A549 (cell line): ENCODE measurements at regions not wholly inside any gene's neighbourhood (a gene's known extent, or its start where the extent isn't known, plus 50 kb on each side); places are given as distances from the start of the nearest gene placed in this dataset.

Experiments
- ATAC-seq, 2 experiments: fragments of 200-7000 bp in 1 of 2; fragments of >200 bp in 1 of 2; cut with Nextera tagmentation in 1 of 2; cut with Tn5 transposase in 1 of 2; 3 replicates each; pipeline versions ENCODE4 v1.8.0 to v1.9.1; 2018 to 2020; ENCODE audit warnings: mild to moderate bottlenecking in 1 of 2, moderate library complexity in 1 of 2
- CTCF ChIA-PET: fragments of 300-600 bp; sonication (Branson Sonifier 250); formaldehyde crosslinking; extraction: SDS; loops from one replicate; lab custom pipeline; 2021; ENCODE audit warnings: antibody characterized with exemption, inconsistent platforms; lab: Yijun Ruan, JAX
- POLR2A ChIA-PET: fragments of 350-600 bp; formaldehyde crosslinking; extraction: SDS; loops from one replicate; lab custom pipeline; 2021; ENCODE audit warnings: antibody characterized with exemption, inconsistent platforms; lab: Yijun Ruan, JAX
- DNase-seq, 2 experiments: peaks; one replicate each; pipeline versions ENCODE4 v3.0.0 to v3.0.0-alpha.2; 2011 to 2016; ENCODE audit warnings: low read depth in 1 of 2, low spot score in 1 of 2
- FAIRE-seq: peaks from 2 replicates; lab custom pipeline; 2011; peaks lifted over from hg19 to GRCh38; lab: Jason Lieb, UNC
- H3K27ac ChIP-seq, 2 experiments: fragments of >200 bp; sonication (Bioruptor Twin); formaldehyde crosslinking; 3 replicates each; pipeline ENCODE4 v1.5.1; 2016 to 2017
- H3K4me1 ChIP-seq: fragments of >200 bp; sonication (Bioruptor Twin); formaldehyde crosslinking; 3 replicates; pipeline ENCODE4 v1.6.1; 2016
- H3K4me2 ChIP-seq: fragments of >200 bp; sonication (Bioruptor Twin); formaldehyde crosslinking; 3 replicates; pipeline ENCODE4 v1.6.1; 2016
- H3K4me3 ChIP-seq: fragments of >200 bp; sonication (Bioruptor Twin); formaldehyde crosslinking; 3 replicates; pipeline ENCODE4 v1.5.1; 2016
- H3K9me3 ChIP-seq: fragments of >200 bp; sonication (Bioruptor Twin); formaldehyde crosslinking; 3 replicates; pipeline ENCODE4 v1.6.1; 2016
- BHLHE40 ChIP-seq: IDR thresholded peaks from 2 replicates; pipeline ENCODE4 v1.6.1; 2012; ENCODE audit warnings: low read depth, low read length, inconsistent platforms
- CEBPB ChIP-seq, 2 experiments: fragments of >200 bp in 1 of 2; sonication (Bioruptor Twin) in 1 of 2; formaldehyde crosslinking in 1 of 2; IDR thresholded peaks; 2 replicates each; pipeline ENCODE4 v1.6.1; 2012 to 2016
- CTCF ChIP-seq: fragments of >200 bp; sonication (Bioruptor Twin); formaldehyde crosslinking; IDR thresholded peaks from 3 replicates; pipeline ENCODE4 v1.5.1; 2016
- EP300 ChIP-seq, 2 experiments: fragments of >200 bp; sonication (Bioruptor Twin); formaldehyde crosslinking; IDR thresholded peaks; 2 replicates in 1 of 2; 3 replicates in 1 of 2; pipeline ENCODE4 v1.6.1; 2016 to 2017
- FOSL2 ChIP-seq, 2 experiments: fragments of 450-650 bp in 1 of 2; fragments of >200 bp in 1 of 2; sonication (Bioruptor Twin) in 1 of 2; formaldehyde crosslinking; IDR thresholded peaks; 2 replicates each; pipeline versions ENCODE4 v1.5.0 to v1.6.1; 2016 to 2020; ENCODE audit warnings: mild to moderate bottlenecking in 1 of 2, moderate library complexity in 1 of 2
- FOXS1 ChIP-seq: fragments of 250-450 bp; sonication (Bioruptor Pico); IDR thresholded peaks from 2 replicates; pipeline ENCODE4 v1.5.0; 2020; ENCODE audit warnings: mild to moderate bottlenecking, moderate library complexity
- GATA3 ChIP-seq: IDR thresholded peaks from 2 replicates; pipeline ENCODE4 v1.6.1; 2012; ENCODE audit warnings: borderline replicate concordance
- HDAC2 ChIP-seq: fragments of 200-600 bp; sonication (generic); IDR thresholded peaks from 2 replicates; pipeline ENCODE4 v1.6.1; 2016
- HES2 ChIP-seq: fragments of >200 bp; sonication (Bioruptor Twin); formaldehyde crosslinking; IDR thresholded peaks from 2 replicates; pipeline ENCODE4 v1.6.1; 2016
- HEYL ChIP-seq: fragments of 250-450 bp; sonication (Bioruptor Pico); IDR thresholded peaks from 2 replicates; pipeline ENCODE4 v1.8.0; 2021; ENCODE audit warnings: mild to moderate bottlenecking, moderate library complexity
- HOXA7 ChIP-seq: fragments of 250-450 bp; sonication (Bioruptor Pico); IDR thresholded peaks from 2 replicates; pipeline ENCODE4 v1.5.0; 2020; ENCODE audit warnings: mild to moderate bottlenecking, moderate library complexity
- HOXB5 ChIP-seq: fragments of 250-450 bp; sonication (Bioruptor Pico); IDR thresholded peaks from 2 replicates; pipeline ENCODE4 v1.5.0; 2020; ENCODE audit warnings: mild to moderate bottlenecking, moderate library complexity
- JUN ChIP-seq, 2 experiments: fragments of >200 bp; sonication (Bioruptor Twin); formaldehyde crosslinking; IDR thresholded peaks; 2 replicates in 1 of 2; 3 replicates in 1 of 2; pipeline ENCODE4 v1.6.1; 2016 to 2017
- JUNB ChIP-seq: fragments of >200 bp; sonication (Bioruptor Twin); formaldehyde crosslinking; IDR thresholded peaks from 2 replicates; pipeline ENCODE4 v1.6.1; 2016
- KDM1A ChIP-seq: fragments of 200-600 bp; sonication (generic); IDR thresholded peaks from 2 replicates; pipeline ENCODE4 v1.6.1; 2016; ENCODE audit warnings: low read depth, mild to moderate bottlenecking
- KDM5A ChIP-seq: fragments of 200-600 bp; sonication (generic); IDR thresholded peaks from 2 replicates; pipeline ENCODE4 v1.6.1; 2016; ENCODE audit warnings: antibody characterized with exemption, mild to moderate bottlenecking
- MAX ChIP-seq: IDR thresholded peaks from 2 replicates; pipeline ENCODE4 v1.6.1; 2012
- NPAS2 ChIP-seq: fragments of 250-450 bp; sonication (Bioruptor Pico); IDR thresholded peaks from 2 replicates; pipeline ENCODE4 v1.8.0; 2022; ENCODE audit warnings: mild to moderate bottlenecking, moderate library complexity, borderline replicate concordance
- PHF8 ChIP-seq: fragments of 200-600 bp; sonication (generic); IDR thresholded peaks from 2 replicates; pipeline ENCODE4 v1.6.1; 2016; ENCODE audit warnings: low read depth, mild to moderate bottlenecking, antibody characterized with exemption, moderate library complexity, borderline replicate concordance
- POLR2AphosphoS2 ChIP-seq: conservative IDR thresholded peaks from 2 replicates; pipeline ENCODE4 v1.6.1; 2012; ENCODE audit warnings: low read length, improper control_type of control experiment, inconsistent platforms
- RAD21 ChIP-seq, 2 experiments: fragments of >200 bp in 1 of 2; sonication (Bioruptor Twin) in 1 of 2; formaldehyde crosslinking in 1 of 2; IDR thresholded peaks in 1 of 2; conservative IDR thresholded peaks in 1 of 2; 2 replicates in 1 of 2; 3 replicates in 1 of 2; pipeline ENCODE4 v1.6.1; 2012 to 2018; ENCODE audit warnings: inconsistent platforms in 1 of 2
- RCOR1 ChIP-seq: fragments of 150-350 bp; IDR thresholded peaks from 2 replicates; pipeline ENCODE4 v1.6.1; 2014; ENCODE audit warnings: antibody characterized with exemption, low read length, low read depth
- RNF2 ChIP-seq: fragments of 200-600 bp; sonication (generic); IDR thresholded peaks from 2 replicates; pipeline ENCODE4 v1.6.1; 2016; ENCODE audit warnings: low read depth, mild to moderate bottlenecking, antibody characterized with exemption, moderate library complexity, borderline replicate concordance
- SMC3 ChIP-seq: fragments of >200 bp; sonication (Bioruptor Twin); formaldehyde crosslinking; IDR thresholded peaks from 3 replicates; pipeline ENCODE4 v1.6.1; 2018; ENCODE audit warnings: inconsistent platforms
- SREBF2 ChIP-seq: fragments of 450-650 bp; IDR thresholded peaks from 2 replicates; pipeline ENCODE4 v1.6.1; 2014; ENCODE audit warnings: mild to moderate bottlenecking, moderate library complexity
- TFCP2L1 ChIP-seq: fragments of 250-450 bp; sonication (Bioruptor Pico); IDR thresholded peaks from 2 replicates; pipeline ENCODE4 v1.5.0; 2021; ENCODE audit warnings: mild to moderate bottlenecking
- TP53 ChIP-seq: fragments of 250-450 bp; sonication (Bioruptor Pico); IDR thresholded peaks from 2 replicates; pipeline ENCODE4 v1.5.0; 2021; ENCODE audit warnings: mild to moderate bottlenecking, moderate library complexity
- USF2 ChIP-seq: fragments of 450-650 bp; IDR thresholded peaks from 2 replicates; pipeline ENCODE4 v1.6.1; 2014; ENCODE audit warnings: antibody characterized with exemption
- ZC3H11A ChIP-seq: fragments of 450-650 bp; IDR thresholded peaks from 2 replicates; pipeline ENCODE4 v1.6.1; 2014; ENCODE audit warnings: antibody characterized with exemption, mild to moderate bottlenecking
- ZNF302 ChIP-seq: fragments of 250-450 bp; sonication (Bioruptor Pico); IDR thresholded peaks from 2 replicates; pipeline ENCODE4 v1.9.0; 2021; ENCODE audit warnings: inconsistent platforms, mild to moderate bottlenecking, moderate library complexity
- ZSCAN20 ChIP-seq: fragments of 250-450 bp; sonication (Bioruptor Pico); IDR thresholded peaks from 2 replicates; pipeline ENCODE4 v1.8.0; 2022; ENCODE audit warnings: mild to moderate bottlenecking, moderate library complexity
- WGBS: methylation state at CpG from one replicate; pipeline ENCODE4 v1.1.6; 2017; ENCODE audit errors: missing lambda C conversion rate; 5-methylcytosine and 5-hydroxymethylcytosine counted together
- TF ChIP-seq, protein P1 (sequence below): fragments of >200 bp; sonication (Bioruptor Twin); formaldehyde crosslinking; IDR thresholded peaks from 3 replicates; pipeline ENCODE4 v1.6.1; 2016

GRCh38 chr15:97600190-97600589 lies 360.3 kb upstream of the ARRDC4 start:
- Histone ChIP-seq H3K9me3 (peaks cover 4% of the 10 kb centered on the region; the same call in 1 of the 3 replicates), H3K4me3 (no peak overlapping the region), H3K4me1 (no peaks in the 10 kb centered on the region), H3K4me2 (no peak overlapping the region), H3K27ac (no peak overlapping the region)
- DNase-seq (no peak), FAIRE-seq (no peak), ATAC-seq (no peak)
- POLR2A ChIA-PET, result no interaction called here
- TF ChIP-seq RNF2 (no peak), FOXS1 (CRISPR knock-in tag) (no peak), JUN (IDR thresholded peaks at IDR 0.05) (no peak), NPAS2 (CRISPR knock-in tag) (no peak), JUNB (no peak), HDAC2 (no peak), POLR2AphosphoS2 (no peak), KDM5A (no peak), HOXA7 (CRISPR knock-in tag) (no peak), RCOR1 (no peak), CTCF (no peak), HES2 (no peak), TP53 (CRISPR knock-in tag) (no peak), HEYL (CRISPR knock-in tag) (no peak), BHLHE40 (no peak), HOXB5 (CRISPR knock-in tag) (no peak), SREBF2 (no peak), RAD21 (conservative IDR thresholded peaks at IDR 0.05 in 1 of 2, IDR thresholded peaks at IDR 0.05 in 1 of 2) (no peak), CEBPB (IDR thresholded peaks at IDR 0.05) (no peak)
- TF ChIP-seq, protein P1, sequence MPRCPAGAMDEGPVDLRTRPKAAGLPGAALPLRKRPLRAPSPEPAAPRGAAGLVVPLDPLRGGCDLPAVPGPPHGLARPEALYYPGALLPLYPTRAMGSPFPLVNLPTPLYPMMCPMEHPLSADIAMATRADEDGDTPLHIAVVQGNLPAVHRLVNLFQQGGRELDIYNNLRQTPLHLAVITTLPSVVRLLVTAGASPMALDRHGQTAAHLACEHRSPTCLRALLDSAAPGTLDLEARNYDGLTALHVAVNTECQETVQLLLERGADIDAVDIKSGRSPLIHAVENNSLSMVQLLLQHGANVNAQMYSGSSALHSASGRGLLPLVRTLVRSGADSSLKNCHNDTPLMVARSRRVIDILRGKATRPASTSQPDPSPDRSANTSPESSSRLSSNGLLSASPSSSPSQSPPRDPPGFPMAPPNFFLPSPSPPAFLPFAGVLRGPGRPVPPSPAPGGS, result no peak
- 4% methylated on average over 5 of the region's 5 CpGs for WGBS
- CTCF ChIA-PET, result no interaction called here

DNA sequence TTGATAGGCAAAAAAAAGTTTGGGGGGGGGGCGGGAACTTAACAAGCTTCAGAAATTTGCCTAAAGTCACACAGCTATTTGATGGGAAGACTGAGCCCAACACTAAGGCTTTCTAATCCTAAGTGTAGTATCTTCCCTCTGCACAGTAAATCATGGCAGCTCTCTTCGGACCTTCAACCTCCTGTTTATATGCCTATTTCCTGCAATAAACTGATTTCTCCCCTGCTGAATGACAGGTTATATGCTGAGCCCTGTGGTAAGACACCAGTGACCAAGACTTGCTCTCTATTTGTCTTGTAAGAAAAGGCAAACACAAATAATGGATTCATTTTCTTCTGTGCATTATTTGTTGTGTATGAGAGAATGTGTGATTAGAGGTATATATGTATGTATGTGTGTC lies 355.8 kb upstream of the ARRDC4 start:
- FAIRE-seq (no peak), DNase-seq (no peak), ATAC-seq (no peak)
- Histone ChIP-seq H3K9me3 (peaks cover 18% of the 10 kb centered on the region; the same call in 2 of the 3 replicates), H3K27ac (no peak overlapping the region), H3K4me1 (no peaks in the 10 kb centered on the region), H3K4me2 (no peak overlapping the region), H3K4me3 (no peak overlapping the region)
- ChIA-PET POLR2A (no interaction called here), CTCF (interaction anchor here (0.6 to 1.3 kb wide), 3 partner anchors 16 to 735 kb away, joined by 3 to 4 read pairs (median 4); no protein-coding TSS in a partner anchor)
- 0% methylated on average over 2 of the region's 2 CpGs for WGBS
- TF ChIP-seq ZSCAN20 (CRISPR knock-in tag), result no peak
- TF ChIP-seq ZC3H11A, result no peak
- TF ChIP-seq JUN (IDR thresholded peaks at IDR 0.05), result no peak
- no peak for TF ChIP-seq SMC3
- TF ChIP-seq JUNB, result no peak

- no peak overlapping the region for H3K4me3 ChIP-seq
- no peak for TF ChIP-seq CEBPB (IDR thresholded peaks at IDR 0.05)
- no peak for TF ChIP-seq ZNF302 (CRISPR knock-in tag)
- no peak for TF ChIP-seq TFCP2L1 (CRISPR knock-in tag)
- no peak for TF ChIP-seq MAX
- TF ChIP-seq FOSL2 (IDR thresholded peaks at IDR 0.05), result no peak
- TF ChIP-seq FOSL2 (CRISPR knock-in tag; IDR thresholded peaks at IDR 0.05), result no peak
- TF ChIP-seq USF2, result no peak
- no peak for TF ChIP-seq EP300 (IDR thresholded peaks at IDR 0.05)
- TF ChIP-seq KDM5A, result no peak
- no peak for TF ChIP-seq PHF8
- no peak for TF ChIP-seq KDM1A
- no peak for TF ChIP-seq ZSCAN20 (CRISPR knock-in tag)
- TF ChIP-seq GATA3, result no peak
- TF ChIP-seq, all 56 proteins: peak for 0
- no peak for ATAC-seq
- WGBS, result 0% methylated on average over 1 of the region's 1 CpG
- no peak for DNase-seq
- Histone ChIP-seq H3K9me3 (0 out of 3 replicates have a peak, but pooled peaks cover 3% of the 10 kb centered on the region), H3K4me2 (no peak overlapping the region), H3K4me1 (no peaks in the 10 kb centered on the region), H3K27ac (no peak overlapping the region)
- ChIA-PET CTCF (no interaction called here), POLR2A (no interaction called here)
- no peak for FAIRE-seq
Observed at GRCh38 chr15:97615114-97615513, 345.4 kb upstream of the ARRDC4 start.
